ENCODE measurements at regions not wholly inside any gene's neighbourhood (a gene's known extent, or its start where the extent isn't known, plus 50 kb on each side); places are given as distances from the start of the nearest gene placed in this dataset.

GRCh38 chr18:57991552-57991951 lies 52.5 kb upstream of the NEDD4L start:
- Histone ChIP-seq H3K4me3 (no peak overlapping the region), H3K4me1 (no peaks in the 10 kb centered on the region), H3K27me3 (no peaks in the 10 kb centered on the region), H3K9me3 (peaks cover 0 to 3% of the 10 kb centered on the region in 2 donors), H3K27ac (no peak overlapping the region), H3K36me3 (no peaks in the 10 kb centered on the region)
- no peak for TF ChIP-seq CTCF (IDR thresholded peaks at IDR 0.05)
- TF ChIP-seq POLR2A (IDR thresholded peaks at IDR 0.05): no peak
- TF ChIP-seq POLR2AphosphoS5 (IDR thresholded peaks at IDR 0.05): no peak
- no peak for DNase-seq (ENCODE audit: low spot score in 2 of 2)
- intact Hi-C loops (cut with DNase I; ENCODE audit: low total_unique reads): no loop called here

- Histone ChIP-seq H3K4me3 (no peak overlapping the region), H3K27me3 (no peaks in the 10 kb centered on the region), H3K27ac (no peak overlapping the region), H3K4me1 (no peaks in the 10 kb centered on the region), H3K36me3 (no peaks in the 10 kb centered on the region), H3K9me3 (peaks cover 0 to 3% of the 10 kb centered on the region in 2 donors)
- TF ChIP-seq POLR2AphosphoS5 (IDR thresholded peaks at IDR 0.05) (no peak), POLR2A (IDR thresholded peaks at IDR 0.05) (no peak), CTCF (IDR thresholded peaks at IDR 0.05) (no peak)
- DNase-seq (ENCODE audit: low spot score in 2 of 2): no peak
- intact Hi-C loops (cut with DNase I; ENCODE audit: low total_unique reads): no loop called here
These were observed 54.5 kb upstream of the NEDD4L start for GRCh38 chr18:57989536-57989935.

- peaks cover 0 to 7% of the 10 kb centered on the region in 2 donors for H3K4me1 ChIP-seq
- intact Hi-C loops (cut with DNase I; ENCODE audit: low total_unique reads): no loop called here
These were observed 59.4 kb upstream of the NEDD4L start for GRCh38 chr18:57984490-57985115.

GRCh38 chr18:57983965-57984364 lies 60.1 kb upstream of the NEDD4L start:
- intact Hi-C loops (cut with DNase I; ENCODE audit: low total_unique reads): no loop called here
- no peak for DNase-seq (ENCODE audit: low spot score in 2 of 2)
- Histone ChIP-seq H3K4me1 (peaks cover 0 to 7% of the 10 kb centered on the region in 2 donors), H3K36me3 (no peaks in the 10 kb centered on the region), H3K27me3 (no peaks in the 10 kb centered on the region), H3K27ac (no peak overlapping the region), H3K9me3 (peaks cover 0 to 3% of the 10 kb centered on the region in 2 donors), H3K4me3 (no peak overlapping the region)
- TF ChIP-seq POLR2AphosphoS5 (IDR thresholded peaks at IDR 0.05) (no peak), POLR2A (IDR thresholded peaks at IDR 0.05) (no peak), CTCF (IDR thresholded peaks at IDR 0.05) (no peak)

More at GRCh38 chr18:57984490-57985115, 59.4 kb upstream of the NEDD4L start:
- no peak for TF ChIP-seq POLR2A (IDR thresholded peaks at IDR 0.05)
- no peak for TF ChIP-seq POLR2AphosphoS5 (IDR thresholded peaks at IDR 0.05)
- TF ChIP-seq CTCF (IDR thresholded peaks at IDR 0.05): no peak
- H3K4me3 ChIP-seq: no peak overlapping the region
- no peaks in the 10 kb centered on the region for H3K27me3 ChIP-seq
- no peaks in the 10 kb centered on the region for H3K36me3 ChIP-seq
- DNase-seq (ENCODE audit: low spot score in 2 of 2): no peak
- H3K9me3 ChIP-seq: peaks cover 0 to 3% of the 10 kb centered on the region in 2 donors
- no peak overlapping the region for H3K27ac ChIP-seq

- intact Hi-C loops (cut with DNase I; ENCODE audit: low total_unique reads): no loop called here
- Histone ChIP-seq H3K36me3 (no peaks in the 10 kb centered on the region), H3K4me3 (no peak overlapping the region), H3K27me3 (no peaks in the 10 kb centered on the region), H3K9me3 (peaks cover 0 to 3% of the 10 kb centered on the region in 2 donors), H3K27ac (no peak overlapping the region), H3K4me1 (peaks cover 0 to 7% of the 10 kb centered on the region in 2 donors)
- no peak for DNase-seq (ENCODE audit: low spot score in 2 of 2)
- TF ChIP-seq CTCF (IDR thresholded peaks at IDR 0.05) (no peak), POLR2A (IDR thresholded peaks at IDR 0.05) (no peak), POLR2AphosphoS5 (IDR thresholded peaks at IDR 0.05) (no peak)
These were observed 60.6 kb upstream of the NEDD4L start for GRCh38 chr18:57983472-57983871.

Data from breast epithelium (tissue), 4 donors.